ENCODE measurements at regions not wholly inside any gene's neighbourhood (a gene's known extent, or its start where the extent isn't known, plus 50 kb on each side); places are given as distances from the start of the nearest gene placed in this dataset.

DNA sequence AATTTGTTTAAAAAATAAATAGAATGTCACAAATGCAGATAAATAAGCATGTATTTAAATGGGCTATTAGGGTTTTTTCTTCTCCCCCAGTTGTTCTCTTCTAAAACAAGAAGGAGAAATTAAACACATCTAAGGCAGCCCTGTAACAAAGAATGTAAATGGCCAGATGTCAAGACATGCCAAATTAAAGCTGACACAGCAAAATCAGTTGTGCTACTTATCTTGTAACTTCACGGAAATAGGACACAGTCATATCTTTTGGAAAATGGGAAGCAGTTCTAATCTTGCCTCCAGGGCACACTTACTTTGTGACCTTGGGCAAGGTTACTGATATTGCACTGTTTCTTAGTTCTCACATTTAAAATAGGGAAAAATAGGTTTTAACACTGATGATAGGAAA is 200.1 kb upstream of the NRXN1 start:
- TF ChIP-seq, protein P1, sequence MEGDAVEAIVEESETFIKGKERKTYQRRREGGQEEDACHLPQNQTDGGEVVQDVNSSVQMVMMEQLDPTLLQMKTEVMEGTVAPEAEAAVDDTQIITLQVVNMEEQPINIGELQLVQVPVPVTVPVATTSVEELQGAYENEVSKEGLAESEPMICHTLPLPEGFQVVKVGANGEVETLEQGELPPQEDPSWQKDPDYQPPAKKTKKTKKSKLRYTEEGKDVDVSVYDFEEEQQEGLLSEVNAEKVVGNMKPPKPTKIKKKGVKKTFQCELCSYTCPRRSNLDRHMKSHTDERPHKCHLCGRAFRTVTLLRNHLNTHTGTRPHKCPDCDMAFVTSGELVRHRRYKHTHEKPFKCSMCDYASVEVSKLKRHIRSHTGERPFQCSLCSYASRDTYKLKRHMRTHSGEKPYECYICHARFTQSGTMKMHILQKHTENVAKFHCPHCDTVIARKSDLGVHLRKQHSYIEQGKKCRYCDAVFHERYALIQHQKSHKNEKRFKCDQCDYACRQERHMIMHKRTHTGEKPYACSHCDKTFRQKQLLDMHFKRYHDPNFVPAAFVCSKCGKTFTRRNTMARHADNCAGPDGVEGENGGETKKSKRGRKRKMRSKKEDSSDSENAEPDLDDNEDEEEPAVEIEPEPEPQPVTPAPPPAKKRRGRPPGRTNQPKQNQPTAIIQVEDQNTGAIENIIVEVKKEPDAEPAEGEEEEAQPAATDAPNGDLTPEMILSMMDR (IDR thresholded peaks at IDR 0.05), result no peak
- no peak for TF ChIP-seq POLR2A (IDR thresholded peaks at IDR 0.05)

Data from Peyer's patch (tissue), 4 donors.